GM06990 (cell line): ENCODE measurements at regions not wholly inside any gene's neighbourhood (a gene's known extent, or its start where the extent isn't known, plus 50 kb on each side); places are given as distances from the start of the nearest gene placed in this dataset.

ENCODE experiments used
- DNase-seq: peaks from one replicate; pipeline ENCODE4 v3.0.0-alpha.2; 2011; ENCODE audit not compliant: insufficient read length; ENCODE audit errors: extremely low read depth
- H3K27me3 ChIP-seq: replicated peaks from 2 replicates; pipeline ENCODE4 v1.6.0; 2011; ENCODE audit warnings: low read length; ENCODE audit not compliant: control insufficient read depth, insufficient read depth
- H3K36me3 ChIP-seq: 2 replicates; pipeline ENCODE4 v1.5.1; 2011; ENCODE audit warnings: low read length; ENCODE audit not compliant: control insufficient read depth, insufficient read depth
- H3K4me3 ChIP-seq: replicated peaks from 2 replicates; pipeline ENCODE4 v1.5.1; 2011; ENCODE audit warnings: low read depth, mild to moderate bottlenecking, control low read depth, low read length
- CTCF ChIP-seq: IDR thresholded peaks from 2 replicates; pipeline ENCODE4 v1.5.1; 2011; ENCODE audit warnings: low read length, control low read depth, mild to moderate bottlenecking, inconsistent platforms; ENCODE audit not compliant: insufficient read depth, poor library complexity, severe bottlenecking

GRCh38 chr4:136838607-136839006 is 693.7 kb downstream of the PCDH18 start:
- H3K4me3 ChIP-seq = no peak overlapping the region
- DNase-seq = no peak
- no peaks in the 10 kb centered on the region for H3K36me3 ChIP-seq
- no peak for TF ChIP-seq CTCF
- H3K27me3 ChIP-seq = no peaks in the 10 kb centered on the region

- Histone ChIP-seq H3K27me3 (no peaks in the 10 kb centered on the region), H3K36me3 (no peaks in the 10 kb centered on the region), H3K4me3 (no peak overlapping the region)
- DNase-seq = no peak
- no peak for TF ChIP-seq CTCF
These were observed 700.7 kb downstream of the PCDH18 start for GRCh38 chr4:136831553-136831952.

- TF ChIP-seq CTCF = no peak
- no peaks in the 10 kb centered on the region for H3K36me3 ChIP-seq
- H3K4me3 ChIP-seq = no peak overlapping the region
- DNase-seq = no peak
- no peaks in the 10 kb centered on the region for H3K27me3 ChIP-seq
These were observed 703.0 kb downstream of the PCDH18 start for GRCh38 chr4:136829280-136829679.

GRCh38 chr4:136823020-136823419 is 709.3 kb downstream of the PCDH18 start:
- Histone ChIP-seq H3K27me3 (no peaks in the 10 kb centered on the region), H3K4me3 (no peak overlapping the region), H3K36me3 (no peaks in the 10 kb centered on the region)
- no peak for DNase-seq
- TF ChIP-seq CTCF = no peak

- H3K36me3 ChIP-seq = no peaks in the 10 kb centered on the region
- H3K4me3 ChIP-seq = no peak overlapping the region
- no peak for TF ChIP-seq CTCF
- H3K27me3 ChIP-seq = no peaks in the 10 kb centered on the region
- no peak for DNase-seq
These were observed 713.4 kb downstream of the PCDH18 start for GRCh38 chr4:136818811-136819330.

- Histone ChIP-seq H3K36me3 (no peaks in the 10 kb centered on the region), H3K4me3 (no peak overlapping the region), H3K27me3 (no peaks in the 10 kb centered on the region)
- no peak for TF ChIP-seq CTCF
- no peak for DNase-seq
These were observed 720.0 kb downstream of the PCDH18 start for GRCh38 chr4:136812100-136812880.
